SK-N-SH treated with all-trans-retinoic acid at 6 μM for 48 hours (cell line): ENCODE measurements at regions not wholly inside any gene's neighbourhood (a gene's known extent, or its start where the extent isn't known, plus 50 kb on each side); places are given as distances from the start of the nearest gene placed in this dataset.

Experiments used
- ARNTL ChIP-seq: fragments of 450-650 bp; formaldehyde crosslinking; IDR thresholded peaks from 2 replicates; pipeline ENCODE4 v1.5.0; 2020; ENCODE audit warnings: low read depth, mild to moderate bottlenecking, moderate library complexity, borderline replicate concordance
- BACH2 ChIP-seq: fragments of 250-450 bp; sonication (Bioruptor Pico); IDR thresholded peaks from 2 replicates; pipeline ENCODE4 v1.9.0; 2021; ENCODE audit warnings: mild to moderate bottlenecking, borderline replicate concordance
- GLIS3 ChIP-seq: fragments of 250-450 bp; sonication (Bioruptor Pico); IDR thresholded peaks from 2 replicates; pipeline ENCODE4 v1.5.0; 2020; ENCODE audit warnings: mild to moderate bottlenecking, moderate library complexity
- OSR1 ChIP-seq: fragments of 250-450 bp; sonication (Bioruptor Pico); IDR thresholded peaks from 2 replicates; pipeline ENCODE4 v1.8.0; 2022; ENCODE audit warnings: moderate library complexity, mild to moderate bottlenecking, inconsistent platforms
- ZFP3 ChIP-seq: fragments of 250-450 bp; sonication (Bioruptor Pico); IDR thresholded peaks from 2 replicates; pipeline ENCODE4 v1.5.0; 2020; ENCODE audit warnings: mild to moderate bottlenecking, moderate library complexity
- ZNF70 ChIP-seq: fragments of 450-650 bp; formaldehyde crosslinking; IDR thresholded peaks from 2 replicates; pipeline ENCODE4 v1.5.0; 2020; ENCODE audit warnings: mild to moderate bottlenecking, moderate library complexity

GRCh38 chr5:33304601-33305000 is 136.2 kb upstream of the TARS1 start:
- TF ChIP-seq BACH2 (CRISPR knock-in tag) (no peak), ZNF70 (no peak), OSR1 (CRISPR knock-in tag) (no peak), GLIS3 (CRISPR knock-in tag) (no peak), ZFP3 (CRISPR knock-in tag) (no peak), ARNTL (CRISPR knock-in tag) (no peak)
